SK-N-SH (cell line): ENCODE measurements at regions not wholly inside any gene's neighbourhood (a gene's known extent, or its start where the extent isn't known, plus 50 kb on each side); places are given as distances from the start of the nearest gene placed in this dataset.

ENCODE experiments used
- CTCF ChIA-PET: fragments of 300-600, 350-600 bp; formaldehyde crosslinking; extraction: SDS; loops from one replicate; lab custom pipeline; 2021; lab: Yijun Ruan, JAX
- POLR2A ChIA-PET: fragments of 350-600 bp; sonication (Branson Sonifier 250); formaldehyde crosslinking; extraction: SDS; loops from one replicate; lab custom pipeline; 2020; ENCODE audit warnings: antibody characterized with exemption, inconsistent platforms; lab: Yijun Ruan, JAX
- DNase-seq: peaks from one replicate; pipeline ENCODE4 v3.0.0; 2012
- H2AFZ ChIP-seq: fragments of 200-600 bp; sonication (generic); 2 replicates; pipeline ENCODE4 v1.8.1; 2016; ENCODE audit warnings: antibody characterized with exemption, mild to moderate bottlenecking, low read depth
- H3F3A ChIP-seq: fragments of 200-600 bp; sonication (generic); replicated peaks from 2 replicates; pipeline ENCODE3; 2016; ENCODE audit warnings: antibody characterized with exemption, mild to moderate bottlenecking; ENCODE audit not compliant: insufficient read depth
- H3K27ac ChIP-seq, 2 experiments: fragments of 200-500 bp in 1 of 2; fragments of 200-600 bp in 1 of 2; sonication (Bioruptor generic) in 1 of 2; sonication (generic), shearing (Covaris generic) in 1 of 2; 2 replicates each; pipeline versions ENCODE4 v1.5.1 to v1.6.1; 2014 to 2016; ENCODE audit warnings: low read depth in 2 of 2, inconsistent platforms in 1 of 2, low read length in 1 of 2, mild to moderate bottlenecking in 1 of 2, mixed read lengths in 1 of 2
- H3K27me3 ChIP-seq: fragments of 200-600 bp; sonication (generic), shearing (Covaris generic); 2 replicates; pipeline ENCODE4 v1.6.1; 2016; ENCODE audit warnings: mixed run types; ENCODE audit not compliant: insufficient read depth
- H3K36me3 ChIP-seq, 2 experiments: fragments of 200-500 bp in 1 of 2; fragments of 200-600 bp in 1 of 2; sonication (Bioruptor generic) in 1 of 2; sonication (generic) in 1 of 2; replicated peaks in 1 of 2; 2 replicates each; pipeline versions ENCODE3 to v1.5.1; 2014 to 2016; ENCODE audit warnings: low read length in 1 of 2, mild to moderate bottlenecking in 1 of 2; ENCODE audit not compliant: insufficient read depth in 2 of 2, control insufficient read depth in 1 of 2
- H3K4me1 ChIP-seq, 2 experiments: fragments of 200-500 bp in 1 of 2; fragments of 200-600 bp in 1 of 2; sonication (Bioruptor generic) in 1 of 2; sonication (generic), shearing (Covaris generic) in 1 of 2; 2 replicates each; pipeline versions ENCODE4 v1.5.1 to v1.6.1; 2014 to 2016; ENCODE audit warnings: low read depth in 1 of 2, low read length in 1 of 2, mixed run types in 1 of 2; ENCODE audit not compliant: insufficient read depth in 2 of 2, control insufficient read depth in 1 of 2
- H3K4me2 ChIP-seq: fragments of 200-600 bp; sonication (generic), shearing (Covaris generic); 2 replicates; pipeline ENCODE4 v1.6.1; 2017; ENCODE audit warnings: mixed run types
- H3K4me3 ChIP-seq, 2 experiments: fragments of 200-500 bp in 1 of 2; fragments of 200-600 bp in 1 of 2; sonication (Bioruptor generic) in 1 of 2; sonication (generic), shearing (Covaris generic) in 1 of 2; 2 replicates each; pipeline versions ENCODE4 v1.5.1 to v1.8.1; 2014 to 2016; ENCODE audit warnings: low read depth in 2 of 2, inconsistent platforms in 1 of 2, low read length in 1 of 2, mild to moderate bottlenecking in 1 of 2, mixed read lengths in 1 of 2, moderate library complexity in 1 of 2
- H3K79me2 ChIP-seq: fragments of 200-600 bp; sonication (generic); 2 replicates; pipeline ENCODE4 v1.8.1; 2017; ENCODE audit warnings: mild to moderate bottlenecking; ENCODE audit not compliant: insufficient read depth
- H3K9ac ChIP-seq: fragments of 200-600 bp; sonication (generic); 2 replicates; pipeline ENCODE4 v1.6.1; 2017; ENCODE audit warnings: mixed run types
- H3K9me2 ChIP-seq: fragments of 200-600 bp; sonication (generic); 2 replicates; pipeline ENCODE4 v1.6.1; 2017; ENCODE audit warnings: mixed run types
- H3K9me3 ChIP-seq: fragments of 200-600 bp; sonication (generic); 2 replicates; pipeline ENCODE4 v1.6.1; 2017; ENCODE audit warnings: mixed run types, mild to moderate bottlenecking, moderate library complexity
- H4K20me1 ChIP-seq: fragments of 200-600 bp; sonication (generic); 2 replicates; pipeline ENCODE4 v1.6.1; 2017; ENCODE audit warnings: mild to moderate bottlenecking, mixed run types; ENCODE audit not compliant: insufficient read depth
- ELF1 ChIP-seq: IDR thresholded peaks from 2 replicates; pipeline ENCODE4 v1.4.0; 2012
- EP300 ChIP-seq, 2 experiments: IDR thresholded peaks; 2 replicates each; pipeline versions ENCODE4 v1.4.0 to v1.6.1; 2012; ENCODE audit warnings: borderline replicate concordance in 1 of 2, low read depth in 1 of 2, low read length in 1 of 2
- FOSL2 ChIP-seq: IDR thresholded peaks from 2 replicates; pipeline ENCODE4 v1.4.0; 2012; ENCODE audit warnings: low read depth, mild to moderate bottlenecking, moderate library complexity, borderline replicate concordance
- FOXM1 ChIP-seq: IDR thresholded peaks from 2 replicates; pipeline ENCODE4 v1.4.0; 2012; ENCODE audit warnings: low read depth, mild to moderate bottlenecking
- GATA2 ChIP-seq: sonication (generic); formaldehyde crosslinking; IDR thresholded peaks from 2 replicates; pipeline ENCODE4 v1.5.0; 2020; ENCODE audit warnings: mild to moderate bottlenecking, missing genetic modification reagents
- JUND ChIP-seq: IDR thresholded peaks from 2 replicates; pipeline ENCODE4 v1.4.0; 2012
- MEF2A ChIP-seq: IDR thresholded peaks from 2 replicates; pipeline ENCODE4 v1.4.0; 2012; ENCODE audit warnings: low read depth, borderline replicate concordance
- NFIC ChIP-seq: IDR thresholded peaks from 2 replicates; pipeline ENCODE4 v1.4.0; 2012; ENCODE audit warnings: borderline replicate concordance
- NRF1 ChIP-seq: IDR thresholded peaks from 2 replicates; pipeline ENCODE4 v1.6.1; 2012; ENCODE audit warnings: low read depth, mild to moderate bottlenecking, low read length
- PBX3 ChIP-seq: IDR thresholded peaks from 2 replicates; pipeline ENCODE4; 2012
- POLR2AphosphoS5 ChIP-seq: IDR thresholded peaks from 2 replicates; pipeline ENCODE4 v1.6.1; 2012; ENCODE audit warnings: low read depth, low read length
- RAD21 ChIP-seq: IDR thresholded peaks from 2 replicates; pipeline ENCODE4 v1.6.1; 2012; ENCODE audit warnings: mild to moderate bottlenecking, low read length
- RCOR1 ChIP-seq: fragments of 150-350 bp; IDR thresholded peaks from 2 replicates; pipeline ENCODE4 v1.6.1; 2017; ENCODE audit warnings: antibody characterized with exemption, low read length
- RFX5 ChIP-seq: IDR thresholded peaks from 2 replicates; pipeline ENCODE4 v1.6.1; 2012; ENCODE audit warnings: mild to moderate bottlenecking, improper control_type of control experiment, low read length
- SMC3 ChIP-seq: IDR thresholded peaks from 2 replicates; pipeline ENCODE4 v1.6.1; 2012; ENCODE audit warnings: low read depth, low read length, improper control_type of control experiment
- TAF1 ChIP-seq: IDR thresholded peaks from 2 replicates; pipeline ENCODE4 v1.6.1; 2012; ENCODE audit warnings: low read depth, mild to moderate bottlenecking, low read length, moderate library complexity, borderline replicate concordance
- TEAD4 ChIP-seq: IDR thresholded peaks from 2 replicates; pipeline ENCODE4 v1.4.0; 2012; ENCODE audit warnings: mild to moderate bottlenecking, borderline replicate concordance; ENCODE audit not compliant: insufficient read depth
- USF2 ChIP-seq: fragments of 150-350 bp; IDR thresholded peaks from 2 replicates; pipeline ENCODE4 v1.6.1; 2017; ENCODE audit warnings: antibody characterized with exemption, low read length, low read depth, borderline replicate concordance
- ZBTB33 ChIP-seq: IDR thresholded peaks from 2 replicates; pipeline ENCODE4 v1.4.0; 2012; ENCODE audit warnings: low read depth, borderline replicate concordance
- WGBS: methylation state at CpG from one replicate; pipeline ENCODE4 v1.1.6; 2017; ENCODE audit warnings: low lambda C conversion rate; 5-methylcytosine and 5-hydroxymethylcytosine counted together

- no peak for TF ChIP-seq ZBTB33
- TF ChIP-seq RCOR1 = no peak
- no peak for TF ChIP-seq JUND
- TF ChIP-seq USF2 = no peak
- TF ChIP-seq, all 33 proteins: peak for 0
Observed at GRCh38 chr14:38063711-38064320, 143.9 kb upstream of the SSTR1 start (continued).

GRCh38 chr14:38065106-38065762 is 142.5 kb upstream of the SSTR1 start:
- no peaks in the 10 kb centered on the region for H3K27me3 ChIP-seq
- H3K4me2 ChIP-seq = no peak overlapping the region
- no peaks in the 10 kb centered on the region for H3K4me1 ChIP-seq
- H3K4me3 ChIP-seq = no peak overlapping the region; a peak in 1 of 4 replicates
- no peak overlapping the region for H3K9ac ChIP-seq
- ChIA-PET POLR2A (no interaction called here), CTCF (no interaction called here)
- TF ChIP-seq RFX5 (no peak), POLR2AphosphoS5 (no peak), RAD21 (no peak), NRF1 (no peak), RCOR1 (no peak), MEF2A (no peak), TAF1 (no peak), NFIC (no peak), TEAD4 (no peak), EP300 (IDR thresholded peaks at IDR 0.05; ENCODE audit: borderline replicate concordance in 1 of 2, low read depth in 1 of 2, low read length in 1 of 2) (no peak)
- no peaks in the 10 kb centered on the region for H3K9me3 ChIP-seq
- no peak overlapping the region for H2AFZ ChIP-seq
- H3K79me2 ChIP-seq = no peaks in the 10 kb centered on the region
- H3K9me2 ChIP-seq = no peaks in the 10 kb centered on the region
- H3K27ac ChIP-seq = no peak overlapping the region
- no peaks in the 10 kb centered on the region for H4K20me1 ChIP-seq
- H3K36me3 ChIP-seq = no peaks in the 10 kb centered on the region
- no peaks in the 10 kb centered on the region for H3F3A ChIP-seq
- 2% methylated on average over 6 of the region's 6 CpGs for WGBS
- DNase-seq = no peak

GRCh38 chr14:38070061-38070588 is 137.6 kb upstream of the SSTR1 start:
- H3F3A ChIP-seq = no peaks in the 10 kb centered on the region
- H3K9ac ChIP-seq = no peak overlapping the region
- H3K4me3 ChIP-seq = no peak overlapping the region
- 3% methylated on average over 2 of the region's 2 CpGs for WGBS
- H3K27ac ChIP-seq = no peak overlapping the region
- H3K4me2 ChIP-seq = no peak overlapping the region
- H3K9me3 ChIP-seq = no peaks in the 10 kb centered on the region
- H4K20me1 ChIP-seq = no peaks in the 10 kb centered on the region
- POLR2A ChIA-PET = no interaction called here
- CTCF ChIA-PET = no interaction called here
- no peak overlapping the region for H2AFZ ChIP-seq
- no peaks in the 10 kb centered on the region for H3K79me2 ChIP-seq
- H3K36me3 ChIP-seq = no peaks in the 10 kb centered on the region
- H3K4me1 ChIP-seq = no peaks in the 10 kb centered on the region
- no peak for DNase-seq
- no peaks in the 10 kb centered on the region for H3K27me3 ChIP-seq
- H3K9me2 ChIP-seq = no peaks in the 10 kb centered on the region
- TF ChIP-seq ELF1 (no peak), ZBTB33 (no peak), POLR2AphosphoS5 (no peak), GATA2 (CRISPR knock-in tag) (no peak), RCOR1 (no peak), NFIC (no peak), FOXM1 (no peak), PBX3 (no peak), FOSL2 (no peak), TEAD4 (no peak), SMC3 (no peak), TAF1 (no peak)
